Nephron (organoid): ENCODE measurements at regions not wholly inside any gene's neighbourhood (a gene's known extent, or its start where the extent isn't known, plus 50 kb on each side); places are given as distances from the start of the nearest gene placed in this dataset.

Experiments
- H3K27ac Mint-ChIP-seq, 3 experiments: 2 replicates each; pipeline ENCODE4 v1.8.0; 2020; ENCODE audit warnings: mixed read lengths in 3 of 3, mild to moderate bottlenecking in 2 of 3, moderate library complexity in 1 of 3
- H3K27me3 Mint-ChIP-seq: 2 replicates; pipeline ENCODE4 v1.8.0; 2021; ENCODE audit warnings: low read depth, mild to moderate bottlenecking, moderate library complexity, mixed read lengths
- H3K36me3 Mint-ChIP-seq: 2 replicates; pipeline ENCODE4 v1.8.0; 2020; ENCODE audit warnings: low read depth, mixed read lengths
- H3K4me1 Mint-ChIP-seq: 2 replicates; pipeline ENCODE4 v1.8.0; 2020; ENCODE audit warnings: mixed read lengths
- H3K4me3 Mint-ChIP-seq, 3 experiments: 2 replicates each; pipeline ENCODE4 v1.8.0; 2020; ENCODE audit warnings: mild to moderate bottlenecking in 3 of 3, mixed read lengths in 3 of 3, moderate library complexity in 2 of 3
- H3K9me3 Mint-ChIP-seq: 2 replicates; pipeline ENCODE4 v1.8.0; 2020; ENCODE audit warnings: mixed read lengths
- TF ChIP-seq, protein P1 (sequence below), 3 experiments: fragments of 200-600 bp; sonication (generic); IDR thresholded peaks; one replicate each; pipeline ENCODE4 v1.5.0; 2021; ENCODE audit warnings: antibody characterized with exemption in 3 of 3; ENCODE audit not compliant: unreplicated experiment in 3 of 3

- Mint-ChIP-seq H3K4me3 (no peak overlapping the region), H3K9me3 (no peaks in the 10 kb centered on the region), H3K27ac (no peak overlapping the region), H3K27me3 (peaks cover 4% of the 10 kb centered on the region), H3K36me3 (no peaks in the 10 kb centered on the region), H3K4me1 (peaks cover 27% of the 10 kb centered on the region)
- TF ChIP-seq, protein P1, sequence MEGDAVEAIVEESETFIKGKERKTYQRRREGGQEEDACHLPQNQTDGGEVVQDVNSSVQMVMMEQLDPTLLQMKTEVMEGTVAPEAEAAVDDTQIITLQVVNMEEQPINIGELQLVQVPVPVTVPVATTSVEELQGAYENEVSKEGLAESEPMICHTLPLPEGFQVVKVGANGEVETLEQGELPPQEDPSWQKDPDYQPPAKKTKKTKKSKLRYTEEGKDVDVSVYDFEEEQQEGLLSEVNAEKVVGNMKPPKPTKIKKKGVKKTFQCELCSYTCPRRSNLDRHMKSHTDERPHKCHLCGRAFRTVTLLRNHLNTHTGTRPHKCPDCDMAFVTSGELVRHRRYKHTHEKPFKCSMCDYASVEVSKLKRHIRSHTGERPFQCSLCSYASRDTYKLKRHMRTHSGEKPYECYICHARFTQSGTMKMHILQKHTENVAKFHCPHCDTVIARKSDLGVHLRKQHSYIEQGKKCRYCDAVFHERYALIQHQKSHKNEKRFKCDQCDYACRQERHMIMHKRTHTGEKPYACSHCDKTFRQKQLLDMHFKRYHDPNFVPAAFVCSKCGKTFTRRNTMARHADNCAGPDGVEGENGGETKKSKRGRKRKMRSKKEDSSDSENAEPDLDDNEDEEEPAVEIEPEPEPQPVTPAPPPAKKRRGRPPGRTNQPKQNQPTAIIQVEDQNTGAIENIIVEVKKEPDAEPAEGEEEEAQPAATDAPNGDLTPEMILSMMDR (IDR thresholded peaks at IDR 0.05; ENCODE audit: unreplicated experiment in 3 of 3): no peak
Observed at GRCh38 chr2:200752332-200752731, 59.4 kb upstream of the BZW1 start.

DNA sequence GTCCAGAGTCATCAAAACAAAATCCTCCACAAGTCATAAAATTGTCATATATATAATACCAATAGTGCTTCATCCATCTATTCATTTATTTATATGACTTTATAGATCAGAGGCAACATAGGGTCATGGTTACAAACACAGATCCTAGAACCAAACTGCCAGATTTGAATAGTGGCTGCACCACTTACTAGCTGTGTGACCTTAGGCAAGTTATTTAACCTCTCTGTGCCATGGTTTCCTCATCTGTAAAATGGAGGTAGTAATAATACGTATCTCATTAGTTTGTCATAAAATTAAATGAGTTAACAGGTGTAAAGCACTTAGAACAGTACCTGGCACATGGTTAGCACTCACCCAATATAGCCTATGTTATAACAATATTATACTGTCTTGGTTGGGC, 58.9 kb upstream of the BZW1 start:
- no peak overlapping the region for H3K27ac Mint-ChIP-seq
- no peak overlapping the region for H3K4me3 Mint-ChIP-seq
- no peaks in the 10 kb centered on the region for H3K9me3 Mint-ChIP-seq
- peaks cover 6% of the 10 kb centered on the region for H3K27me3 Mint-ChIP-seq
- TF ChIP-seq, protein P1 (IDR thresholded peaks at IDR 0.05; ENCODE audit: unreplicated experiment in 3 of 3): no peak
- H3K36me3 Mint-ChIP-seq: no peaks in the 10 kb centered on the region
- H3K4me1 Mint-ChIP-seq: peaks cover 22% of the 10 kb centered on the region

DNA sequence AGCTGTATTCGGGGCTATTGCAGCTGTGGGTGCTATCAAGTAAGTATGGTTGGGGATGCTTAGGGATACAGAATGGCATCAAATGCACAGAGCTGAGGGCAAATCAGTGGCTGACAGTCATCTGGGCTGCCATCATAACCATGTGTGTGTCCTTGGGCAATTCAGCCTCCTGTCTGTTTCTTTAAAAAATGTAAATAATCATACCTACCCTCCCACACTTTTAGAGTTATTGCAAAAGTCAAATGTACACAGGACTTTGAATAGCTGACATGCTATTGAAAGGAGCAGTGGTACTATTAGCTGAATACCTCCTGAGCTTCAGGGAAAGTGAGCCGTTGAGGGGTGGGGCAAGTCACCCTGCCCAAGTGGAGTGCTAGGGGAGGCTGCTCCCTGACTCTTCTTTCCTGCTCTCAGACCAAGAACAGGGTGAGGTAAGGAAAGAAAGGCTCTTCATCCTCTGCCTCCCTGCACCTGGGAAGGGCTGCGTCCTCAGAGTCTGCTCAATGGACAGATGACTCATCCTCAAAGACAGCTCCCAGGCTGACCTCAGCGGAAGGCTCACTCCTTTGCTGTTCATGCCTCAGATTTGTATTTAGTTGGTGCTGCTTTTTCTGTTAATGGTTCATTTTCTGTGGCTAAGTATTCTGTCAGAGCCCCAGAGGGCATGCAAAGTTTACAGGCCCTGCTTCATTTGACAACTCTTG, 54.9 kb upstream of the BZW1 start:
- Mint-ChIP-seq H3K36me3 (no peaks in the 10 kb centered on the region), H3K9me3 (no peaks in the 10 kb centered on the region), H3K4me1 (peaks cover 9% of the 10 kb centered on the region), H3K27me3 (peaks cover 6% of the 10 kb centered on the region), H3K27ac (peak overlapping the region in 2 of 3 experiments; percentile 13 to 70), H3K4me3 (no peak overlapping the region)
- TF ChIP-seq, protein P1 (IDR thresholded peaks at IDR 0.05; ENCODE audit: unreplicated experiment in 3 of 3): no peak

- Mint-ChIP-seq H3K4me1 (peaks cover 9% of the 10 kb centered on the region), H3K9me3 (no peaks in the 10 kb centered on the region), H3K36me3 (no peaks in the 10 kb centered on the region), H3K27ac (peak overlapping the region in 2 of 3 experiments; percentile 13 to 70), H3K27me3 (peaks cover 6% of the 10 kb centered on the region), H3K4me3 (no peak overlapping the region)
- TF ChIP-seq, protein P1 (IDR thresholded peaks at IDR 0.05; ENCODE audit: unreplicated experiment in 3 of 3): no peak
Observed at GRCh38 chr2:200757399-200757798, 54.3 kb upstream of the BZW1 start.

DNA sequence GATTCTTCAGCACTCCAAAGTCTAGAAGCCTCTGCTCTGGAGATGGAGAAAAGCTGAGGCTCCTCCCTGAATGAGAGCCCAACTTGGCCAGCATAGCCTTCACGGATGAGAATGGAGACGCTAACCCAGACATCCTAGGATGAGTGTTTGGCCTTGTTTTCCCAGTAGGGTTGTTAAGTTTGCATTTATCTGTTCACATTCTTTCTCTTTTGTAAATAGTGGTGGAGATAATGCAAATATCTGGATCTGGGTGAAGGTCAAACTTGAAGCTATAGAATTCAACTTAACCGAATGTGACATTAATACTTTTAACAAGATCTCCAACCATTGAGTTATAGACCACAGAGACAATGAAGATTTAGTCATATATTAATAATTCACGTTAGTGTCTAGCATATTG, 53.4 kb upstream of the BZW1 start:
- no peak overlapping the region for H3K27ac Mint-ChIP-seq
- H3K36me3 Mint-ChIP-seq: no peaks in the 10 kb centered on the region
- no peaks in the 10 kb centered on the region for H3K9me3 Mint-ChIP-seq
- H3K4me1 Mint-ChIP-seq: peaks cover 9% of the 10 kb centered on the region
- H3K4me3 Mint-ChIP-seq: no peak overlapping the region
- H3K27me3 Mint-ChIP-seq: peaks cover 6% of the 10 kb centered on the region
- TF ChIP-seq, protein P1 (IDR thresholded peaks at IDR 0.05; ENCODE audit: unreplicated experiment in 3 of 3): no peak

GRCh38 chr2:200761266-200761665, 50.4 kb upstream of the BZW1 start:
- TF ChIP-seq, protein P1 (IDR thresholded peaks at IDR 0.05; ENCODE audit: unreplicated experiment in 3 of 3): no peak
- Mint-ChIP-seq H3K9me3 (no peaks in the 10 kb centered on the region), H3K27me3 (peaks cover 6% of the 10 kb centered on the region), H3K4me3 (no peak overlapping the region), H3K27ac (no peak overlapping the region), H3K4me1 (no peaks in the 10 kb centered on the region), H3K36me3 (no peaks in the 10 kb centered on the region)
